Immature natural killer cell (primary cell): ENCODE measurements at regions not wholly inside any gene's neighbourhood (a gene's known extent, or its start where the extent isn't known, plus 50 kb on each side); places are given as distances from the start of the nearest gene placed in this dataset.

ENCODE experiments used
- DNase-seq, 3 donors: peaks; one replicate each; pipeline ENCODE4 v3.0.0; 2022; ENCODE audit warnings: mixed read lengths in 1 of 3
- H3K27ac Mint-ChIP-seq, 6 donors: one replicate each; pipeline ENCODE4 v1.8.0; 2020; ENCODE audit warnings: mixed read lengths in 6 of 6, mild to moderate bottlenecking in 5 of 6, inconsistent platforms in 4 of 6, moderate library complexity in 3 of 6
- H3K27me3 Mint-ChIP-seq, 3 donors: one replicate each; pipeline ENCODE4 v1.8.0; 2020 to 2021; ENCODE audit warnings: low read depth in 3 of 3, mild to moderate bottlenecking in 3 of 3, mixed read lengths in 3 of 3, moderate library complexity in 3 of 3, inconsistent platforms in 1 of 3
- H3K36me3 Mint-ChIP-seq, 3 donors: one replicate each; pipeline ENCODE4 v1.8.0; 2020; ENCODE audit warnings: mixed read lengths in 3 of 3, inconsistent platforms in 2 of 3, mild to moderate bottlenecking in 2 of 3
- H3K4me1 Mint-ChIP-seq, 2 donors: one replicate each; pipeline ENCODE4 v1.8.0; 2020; ENCODE audit warnings: inconsistent platforms in 2 of 2, mild to moderate bottlenecking in 2 of 2, mixed read lengths in 2 of 2, moderate library complexity in 1 of 2
- H3K4me3 Mint-ChIP-seq, 5 donors: one replicate each; pipeline ENCODE4 v1.8.0; 2020; ENCODE audit warnings: mild to moderate bottlenecking in 5 of 5, mixed read lengths in 5 of 5, inconsistent platforms in 3 of 5, moderate library complexity in 3 of 5
- H3K9me3 Mint-ChIP-seq, 6 donors: one replicate each; pipeline ENCODE4 v1.8.0; 2020; ENCODE audit warnings: mild to moderate bottlenecking in 6 of 6, mixed read lengths in 6 of 6, inconsistent platforms in 4 of 6, moderate library complexity in 3 of 6

- H3K27ac Mint-ChIP-seq, result no peak overlapping the region
- no peak overlapping the region for H3K4me3 Mint-ChIP-seq
- no peak for DNase-seq
- H3K36me3 Mint-ChIP-seq, result no peaks in the 10 kb centered on the region
- peaks cover 0 to 7% (median 0%) of the 10 kb centered on the region in 3 donors for H3K27me3 Mint-ChIP-seq
- no peaks in the 10 kb centered on the region for H3K4me1 Mint-ChIP-seq
- peaks cover 0 to 15% (median 5%) of the 10 kb centered on the region in 6 donors for H3K9me3 Mint-ChIP-seq
These were observed 339.2 kb downstream of the DCAF12L2 start for GRCh38 chrX:125826774-125827451.

- Mint-ChIP-seq H3K27me3 (no peaks in the 10 kb centered on the region), H3K36me3 (no peaks in the 10 kb centered on the region), H3K4me1 (no peaks in the 10 kb centered on the region)
These were observed 319.8 kb downstream of the DCAF12L2 start for GRCh38 chrX:125846271-125846670.

GRCh38 chrX:125850693-125851092 is 315.4 kb downstream of the DCAF12L2 start:
- H3K27me3 Mint-ChIP-seq, result peaks cover 0 to 2% (median 0%) of the 10 kb centered on the region in 3 donors
- H3K4me3 Mint-ChIP-seq, result no peak overlapping the region
- no peak overlapping the region for H3K27ac Mint-ChIP-seq
- DNase-seq, result no peak
- no peaks in the 10 kb centered on the region for H3K4me1 Mint-ChIP-seq
- H3K9me3 Mint-ChIP-seq, result peaks cover 0 to 3% (median 1%) of the 10 kb centered on the region in 6 donors
- no peaks in the 10 kb centered on the region for H3K36me3 Mint-ChIP-seq

More at GRCh38 chrX:125846271-125846670, 319.8 kb downstream of the DCAF12L2 start:
- no peak overlapping the region for H3K4me3 Mint-ChIP-seq
- no peak for DNase-seq
- no peak overlapping the region for H3K27ac Mint-ChIP-seq
- H3K9me3 Mint-ChIP-seq, result peaks cover 0 to 4% (median under 1%) of the 10 kb centered on the region in 6 donors

GRCh38 chrX:125883169-125883568 is 282.9 kb downstream of the DCAF12L2 start:
- Mint-ChIP-seq H3K27me3 (peaks cover 0 to 4% (median 2%) of the 10 kb centered on the region in 3 donors), H3K9me3 (peaks cover 0 to 12% (median 4%) of the 10 kb centered on the region in 6 donors), H3K4me1 (no peaks in the 10 kb centered on the region), H3K27ac (no peak overlapping the region), H3K4me3 (no peak overlapping the region), H3K36me3 (no peaks in the 10 kb centered on the region)
- no peak for DNase-seq

- peaks cover 0 to 2% (median 0%) of the 10 kb centered on the region in 3 donors for H3K27me3 Mint-ChIP-seq
- no peaks in the 10 kb centered on the region for H3K4me1 Mint-ChIP-seq
- no peaks in the 10 kb centered on the region for H3K36me3 Mint-ChIP-seq
- no peak overlapping the region for H3K4me3 Mint-ChIP-seq
- DNase-seq, result no peak
- H3K27ac Mint-ChIP-seq, result no peak overlapping the region
- peaks cover 0 to 7% (median under 1%) of the 10 kb centered on the region in 6 donors for H3K9me3 Mint-ChIP-seq
These were observed 271.1 kb downstream of the DCAF12L2 start for GRCh38 chrX:125894947-125895346.

- Mint-ChIP-seq H3K27ac (no peak overlapping the region), H3K4me1 (no peaks in the 10 kb centered on the region), H3K27me3 (peaks cover 0 to 2% (median 1%) of the 10 kb centered on the region in 3 donors), H3K36me3 (no peaks in the 10 kb centered on the region), H3K4me3 (no peak overlapping the region), H3K9me3 (peaks cover 0 to 7% (median under 1%) of the 10 kb centered on the region in 6 donors)
- DNase-seq, result no peak
These were observed 270.6 kb downstream of the DCAF12L2 start for GRCh38 chrX:125895518-125895917.

- H3K9me3 Mint-ChIP-seq, result peaks cover 0 to 6% (median 0%) of the 10 kb centered on the region in 6 donors
- DNase-seq, result no peak
- no peak overlapping the region for H3K4me3 Mint-ChIP-seq
- H3K27me3 Mint-ChIP-seq, result peaks cover 0 to 3% (median 2%) of the 10 kb centered on the region in 3 donors
- H3K27ac Mint-ChIP-seq, result no peak overlapping the region
- no peaks in the 10 kb centered on the region for H3K4me1 Mint-ChIP-seq
- no peaks in the 10 kb centered on the region for H3K36me3 Mint-ChIP-seq
These were observed 239.8 kb downstream of the DCAF12L2 start for GRCh38 chrX:125926295-125926694.

- Mint-ChIP-seq H3K27me3 (no peaks in the 10 kb centered on the region), H3K27ac (no peak overlapping the region), H3K9me3 (peaks cover 0 to 6% (median 1%) of the 10 kb centered on the region in 6 donors), H3K36me3 (peaks cover 0 to 3% (median 0%) of the 10 kb centered on the region in 3 donors), H3K4me1 (no peaks in the 10 kb centered on the region), H3K4me3 (no peak overlapping the region)
- no peak for DNase-seq
These were observed 225.1 kb downstream of the DCAF12L2 start for GRCh38 chrX:125940985-125941384.

GRCh38 chrX:125947501-125947900 is 218.6 kb downstream of the DCAF12L2 start:
- H3K36me3 Mint-ChIP-seq, result no peaks in the 10 kb centered on the region
- H3K27ac Mint-ChIP-seq, result no peak overlapping the region
- peaks cover 0 to 9% (median 1%) of the 10 kb centered on the region in 6 donors for H3K9me3 Mint-ChIP-seq
- no peaks in the 10 kb centered on the region for H3K4me1 Mint-ChIP-seq
- H3K4me3 Mint-ChIP-seq, result no peak overlapping the region
- H3K27me3 Mint-ChIP-seq, result peaks cover 0 to 2% (median 0%) of the 10 kb centered on the region in 3 donors
- DNase-seq, result no peak

- Mint-ChIP-seq H3K27ac (no peak overlapping the region), H3K4me1 (no peaks in the 10 kb centered on the region)
These were observed 213.1 kb downstream of the DCAF12L2 start for GRCh38 chrX:125952973-125953372.

GRCh38 chrX:125953814-125954213 is 212.3 kb downstream of the DCAF12L2 start:
- H3K4me3 Mint-ChIP-seq, result no peak overlapping the region
- no peaks in the 10 kb centered on the region for H3K4me1 Mint-ChIP-seq
- no peaks in the 10 kb centered on the region for H3K36me3 Mint-ChIP-seq
- DNase-seq, result no peak
- no peak overlapping the region for H3K27ac Mint-ChIP-seq
- peaks cover 0 to 4% (median 0%) of the 10 kb centered on the region in 3 donors for H3K27me3 Mint-ChIP-seq
- H3K9me3 Mint-ChIP-seq, result peaks cover 0 to 6% (median 2%) of the 10 kb centered on the region in 6 donors

More at GRCh38 chrX:125952973-125953372, 213.1 kb downstream of the DCAF12L2 start:
- Mint-ChIP-seq H3K27me3 (peaks cover 0 to 4% (median 0%) of the 10 kb centered on the region in 3 donors), H3K36me3 (no peaks in the 10 kb centered on the region), H3K4me3 (no peak overlapping the region), H3K9me3 (peaks cover 0 to 6% (median 2%) of the 10 kb centered on the region in 6 donors)
- no peak for DNase-seq

- peaks cover 0 to 4% (median 0%) of the 10 kb centered on the region in 3 donors for H3K27me3 Mint-ChIP-seq
- H3K4me1 Mint-ChIP-seq, result no peaks in the 10 kb centered on the region
- no peaks in the 10 kb centered on the region for H3K36me3 Mint-ChIP-seq
- H3K27ac Mint-ChIP-seq, result no peak overlapping the region
- H3K9me3 Mint-ChIP-seq, result peaks cover 0 to 6% (median 2%) of the 10 kb centered on the region in 6 donors
- no peak overlapping the region for H3K4me3 Mint-ChIP-seq
- DNase-seq, result no peak
These were observed 211.9 kb downstream of the DCAF12L2 start for GRCh38 chrX:125954236-125954635.

- Mint-ChIP-seq H3K4me3 (no peak overlapping the region), H3K27ac (no peak overlapping the region), H3K27me3 (no peaks in the 10 kb centered on the region), H3K4me1 (no peaks in the 10 kb centered on the region), H3K36me3 (no peaks in the 10 kb centered on the region), H3K9me3 (peaks cover 0 to 10% (median 1%) of the 10 kb centered on the region in 6 donors)
- no peak for DNase-seq
These were observed 188.2 kb downstream of the DCAF12L2 start for GRCh38 chrX:125977851-125978250.

- H3K36me3 Mint-ChIP-seq, result no peaks in the 10 kb centered on the region
- H3K4me3 Mint-ChIP-seq, result no peak overlapping the region
- H3K9me3 Mint-ChIP-seq, result no peaks in the 10 kb centered on the region
- peaks cover 0 to 3% (median 2%) of the 10 kb centered on the region in 3 donors for H3K27me3 Mint-ChIP-seq
- no peak overlapping the region for H3K27ac Mint-ChIP-seq
- no peaks in the 10 kb centered on the region for H3K4me1 Mint-ChIP-seq
- DNase-seq, result no peak
These were observed 167.7 kb downstream of the DCAF12L2 start for GRCh38 chrX:125998432-125998831.
